Gastroesophageal sphincter (tissue), 4 donors: ENCODE measurements at regions not wholly inside any gene's neighbourhood (a gene's known extent, or its start where the extent isn't known, plus 50 kb on each side); places are given as distances from the start of the nearest gene placed in this dataset.

Experiments
- ATAC-seq: fragments of 150-250 bp; one replicate; pipeline ENCODE4 v1.9.1; 2016; ENCODE audit warnings: mild to moderate bottlenecking, moderate library complexity
- H3K27ac ChIP-seq, 4 donors: fragments of 200-600 bp; sonication (generic) in 3 of 4; 1 replicate in 3 of 4; 2 replicates in 1 of 4; pipeline ENCODE4 v1.5.1; 2016 to 2019
- H3K27me3 ChIP-seq: fragments of 200-600 bp; sonication (generic); one replicate; pipeline ENCODE4 v1.5.1; 2019
- H3K36me3 ChIP-seq, 2 donors: fragments of 200-600 bp; sonication (generic); one replicate each; pipeline ENCODE4 v1.5.1; 2019; ENCODE audit warnings: control low read depth in 1 of 2
- H3K4me1 ChIP-seq, 3 donors: fragments of 200-600 bp; sonication (generic); 1 replicate in 2 of 3; 2 replicates in 1 of 3; pipeline ENCODE4 v1.5.1; 2016 to 2019; ENCODE audit warnings: control low read depth in 2 of 3
- H3K4me3 ChIP-seq, 2 donors: fragments of 200-600 bp; sonication (generic); one replicate each; pipeline ENCODE4 v1.5.1; 2019; ENCODE audit warnings: mild to moderate bottlenecking in 1 of 2, moderate library complexity in 1 of 2
- H3K9me3 ChIP-seq, 3 donors: fragments of 200-600 bp; sonication (generic); one replicate each; pipeline ENCODE4 v1.5.1; 2017 to 2019; ENCODE audit warnings: control low read depth in 2 of 3
- EP300 ChIP-seq: sonication (generic); formaldehyde crosslinking; IDR thresholded peaks from one replicate; pipeline ENCODE4 v1.6.1; 2017; ENCODE audit warnings: antibody characterized with exemption, mild to moderate bottlenecking
- POLR2A ChIP-seq, 2 donors: fragments of 450-650 bp; IDR thresholded peaks; one replicate each; pipeline ENCODE4 v1.6.1; 2017; ENCODE audit warnings: antibody characterized with exemption in 2 of 2, mild to moderate bottlenecking in 2 of 2, moderate library complexity in 1 of 2
- POLR2AphosphoS5 ChIP-seq: sonication (generic); formaldehyde crosslinking; IDR thresholded peaks from one replicate; pipeline ENCODE4 v1.6.1; 2017; ENCODE audit warnings: antibody characterized with exemption
- WGBS, 2 donors: methylation state at CpG; one replicate each; pipeline ENCODE4 v1.1.5; 2018; ENCODE audit warnings: low coverage in 1 of 2; 5-methylcytosine and 5-hydroxymethylcytosine counted together
- TF ChIP-seq, protein P1 (sequence below), 4 experiments: fragments of 200-600 bp in 2 of 4; fragments of 450-650 bp in 2 of 4; sonication (generic) in 1 of 4; IDR thresholded peaks; one replicate each; pipeline ENCODE4 v1.5.1; 2017 to 2019; ENCODE audit warnings: antibody characterized with exemption in 4 of 4, mild to moderate bottlenecking in 2 of 4, moderate library complexity in 2 of 4

GRCh38 chr2:236862526-236862925 is 223.2 kb upstream of the COPS8 start:
- WGBS, 2 donors: no CpG with 5 or more reads among the region's 2 CpGs
- Histone ChIP-seq H3K4me1 (no peaks in the 10 kb centered on the region), H3K4me3 (no peak overlapping the region), H3K9me3 (peaks cover 0 to 4% (median 0%) of the 10 kb centered on the region in 3 donors), H3K27me3 (peaks cover 9% of the 10 kb centered on the region), H3K27ac (no peak overlapping the region), H3K36me3 (no peaks in the 10 kb centered on the region)
- ATAC-seq: no peak
- TF ChIP-seq POLR2A (IDR thresholded peaks at IDR 0.05) (no peak), POLR2AphosphoS5 (no peak)

DNA sequence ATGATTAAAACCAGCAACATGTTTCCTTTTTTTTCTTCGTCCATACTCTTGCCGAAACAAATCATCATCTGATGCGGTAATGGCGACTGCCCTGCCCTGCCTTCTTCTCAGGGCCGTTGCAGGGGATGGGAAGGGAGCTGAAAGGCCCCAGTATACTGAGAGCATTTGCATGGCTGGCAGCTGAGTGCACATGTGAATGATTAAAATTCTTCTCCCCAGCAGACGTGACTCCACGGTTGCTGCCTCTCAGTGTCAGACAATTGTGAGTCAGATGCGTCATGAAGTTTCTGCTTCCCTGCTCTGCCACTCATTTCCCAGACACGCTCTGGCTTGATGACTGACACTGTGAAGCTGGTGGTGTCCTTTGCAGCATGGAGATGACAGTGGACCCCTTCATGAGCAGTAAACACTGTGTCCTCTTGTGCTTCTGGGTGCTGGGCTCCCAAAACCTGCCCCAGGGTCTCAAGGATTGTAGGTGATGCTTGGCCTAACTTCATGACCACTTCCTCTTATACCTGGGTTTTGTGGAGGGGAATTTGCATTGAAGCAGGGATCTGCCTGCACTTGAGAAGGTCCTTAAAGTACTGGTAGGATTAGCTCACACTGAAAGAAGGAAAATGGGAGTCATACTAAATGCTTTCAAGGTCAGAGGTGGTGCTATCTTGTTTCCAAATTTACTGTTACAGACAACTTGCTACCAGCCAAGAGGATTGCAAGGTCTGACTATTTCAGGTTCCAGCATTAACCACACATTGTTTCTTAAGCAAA is 222.5 kb upstream of the COPS8 start:
- H3K9me3 ChIP-seq: peaks cover 0 to 4% (median 0%) of the 10 kb centered on the region in 3 donors
- no peak overlapping the region for H3K27ac ChIP-seq
- no peak overlapping the region for H3K4me3 ChIP-seq
- H3K27me3 ChIP-seq: peaks cover 10% of the 10 kb centered on the region
- H3K4me1 ChIP-seq: no peaks in the 10 kb centered on the region
- 84 to 86% methylated on average over 6 to 9 of the region's 9 CpGs for WGBS, 2 donors
- ATAC-seq: no peak
- H3K36me3 ChIP-seq: no peaks in the 10 kb centered on the region
- TF ChIP-seq EP300: no peak
- TF ChIP-seq, protein P1, sequence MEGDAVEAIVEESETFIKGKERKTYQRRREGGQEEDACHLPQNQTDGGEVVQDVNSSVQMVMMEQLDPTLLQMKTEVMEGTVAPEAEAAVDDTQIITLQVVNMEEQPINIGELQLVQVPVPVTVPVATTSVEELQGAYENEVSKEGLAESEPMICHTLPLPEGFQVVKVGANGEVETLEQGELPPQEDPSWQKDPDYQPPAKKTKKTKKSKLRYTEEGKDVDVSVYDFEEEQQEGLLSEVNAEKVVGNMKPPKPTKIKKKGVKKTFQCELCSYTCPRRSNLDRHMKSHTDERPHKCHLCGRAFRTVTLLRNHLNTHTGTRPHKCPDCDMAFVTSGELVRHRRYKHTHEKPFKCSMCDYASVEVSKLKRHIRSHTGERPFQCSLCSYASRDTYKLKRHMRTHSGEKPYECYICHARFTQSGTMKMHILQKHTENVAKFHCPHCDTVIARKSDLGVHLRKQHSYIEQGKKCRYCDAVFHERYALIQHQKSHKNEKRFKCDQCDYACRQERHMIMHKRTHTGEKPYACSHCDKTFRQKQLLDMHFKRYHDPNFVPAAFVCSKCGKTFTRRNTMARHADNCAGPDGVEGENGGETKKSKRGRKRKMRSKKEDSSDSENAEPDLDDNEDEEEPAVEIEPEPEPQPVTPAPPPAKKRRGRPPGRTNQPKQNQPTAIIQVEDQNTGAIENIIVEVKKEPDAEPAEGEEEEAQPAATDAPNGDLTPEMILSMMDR (IDR thresholded peaks at IDR 0.05): no peak
- TF ChIP-seq POLR2A (IDR thresholded peaks at IDR 0.05): no peak
- no peak for TF ChIP-seq POLR2AphosphoS5

GRCh38 chr2:236863729-236864126 is 222.0 kb upstream of the COPS8 start:
- TF ChIP-seq, protein P1 (IDR thresholded peaks at IDR 0.05): no peak
- TF ChIP-seq POLR2A (IDR thresholded peaks at IDR 0.05) (no peak), POLR2AphosphoS5 (no peak), EP300 (no peak)
- Histone ChIP-seq H3K27ac (no peak overlapping the region), H3K9me3 (peaks cover 0 to 2% (median 0%) of the 10 kb centered on the region in 3 donors), H3K27me3 (peaks cover 10% of the 10 kb centered on the region), H3K36me3 (no peaks in the 10 kb centered on the region), H3K4me1 (no peaks in the 10 kb centered on the region), H3K4me3 (no peak overlapping the region)
- no peak for ATAC-seq
- WGBS, 2 donors: 100% methylated on average over 3 of the region's 5 CpGs; no CpG with 5 or more reads in 1 of the 2 donors

DNA sequence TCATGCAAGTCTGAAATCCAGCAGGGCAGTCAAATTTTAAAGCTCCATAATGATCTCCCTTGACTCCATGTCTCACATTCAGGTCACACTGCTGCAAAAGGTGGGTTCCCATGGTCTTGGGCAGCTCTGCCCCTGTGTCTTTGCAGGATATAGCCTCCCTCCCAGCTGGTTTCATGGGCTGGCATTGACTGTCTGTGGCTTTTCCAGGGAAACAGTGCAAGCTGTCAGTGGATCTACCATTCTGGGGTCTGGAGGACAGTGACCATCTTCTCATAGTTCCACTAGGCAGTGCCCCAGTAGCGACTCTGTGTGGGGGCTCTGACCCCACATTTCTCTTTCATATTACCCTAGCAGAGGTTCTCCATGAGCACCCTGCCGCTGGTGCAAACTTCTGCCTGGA is 220.6 kb upstream of the COPS8 start:
- TF ChIP-seq, protein P1 (IDR thresholded peaks at IDR 0.05): no peak
- TF ChIP-seq POLR2A (IDR thresholded peaks at IDR 0.05) (no peak), POLR2AphosphoS5 (no peak), EP300 (no peak)
- WGBS, 2 donors: 100% methylated on average over 1 of the region's 2 CpGs
- ATAC-seq: no peak
- Histone ChIP-seq H3K9me3 (no peaks in the 10 kb centered on the region), H3K27me3 (peaks cover 10% of the 10 kb centered on the region), H3K4me1 (no peaks in the 10 kb centered on the region), H3K4me3 (no peak overlapping the region), H3K36me3 (no peaks in the 10 kb centered on the region), H3K27ac (no peak overlapping the region)

GRCh38 chr2:236866542-236867340 is 218.9 kb upstream of the COPS8 start:
- Histone ChIP-seq H3K4me3 (no peak overlapping the region), H3K4me1 (peaks cover 0 to 2% (median 0%) of the 10 kb centered on the region in 3 donors), H3K27ac (no peak overlapping the region), H3K9me3 (no peaks in the 10 kb centered on the region), H3K27me3 (peaks cover 4% of the 10 kb centered on the region), H3K36me3 (no peaks in the 10 kb centered on the region)
- no peak for TF ChIP-seq POLR2A (IDR thresholded peaks at IDR 0.05)
- no peak for TF ChIP-seq POLR2AphosphoS5
- TF ChIP-seq EP300: no peak
- no peak for ATAC-seq
- 82 to 93% methylated on average over 7 to 9 of the region's 10 CpGs for WGBS, 2 donors
